ENCODE measurements at regions not wholly inside any gene's neighbourhood (a gene's known extent, or its start where the extent isn't known, plus 50 kb on each side); places are given as distances from the start of the nearest gene placed in this dataset.

- TF ChIP-seq SRF (IDR thresholded peaks at IDR 0.05; ENCODE audit: low read depth) (no peak), POLR2A (IDR thresholded peaks at IDR 0.05; ENCODE audit: borderline replicate concordance, extremely low read depth, insufficient read depth, insufficient read length) (no peak), CBX3 (IDR thresholded peaks at IDR 0.05; ENCODE audit: low read depth) (no peak), ELF1 (IDR thresholded peaks at IDR 0.05; ENCODE audit: borderline replicate concordance, low read depth) (no peak), ZFX (IDR thresholded peaks at IDR 0.05) (no peak)
Observed at GRCh38 chr1:57492586-57493226, 68.8 kb upstream of the DAB1 start (continued).

- no TSS peak for BruUV-seq (replicated peaks)
- ChIA-PET RAD21 (ENCODE audit: low non-redundant PET in 1 of 2, low total read pairs in 2 of 2, uncharacterized antibody in 2 of 2, unreplicated experiment in 2 of 2) (no interaction called here), CTCF (no interaction called here), POLR2A (no interaction called here)
- Histone ChIP-seq H3K27me3 (ENCODE audit: insufficient read depth, low read length) (no peaks in the 10 kb centered on the region), H3K4me1 (ENCODE audit: control insufficient read depth in 1 of 2, insufficient read depth in 2 of 2, low read length in 2 of 2) (no peaks in the 10 kb centered on the region), H3K4me3 (replicated peaks in 1 of 2; ENCODE audit: low read depth in 1 of 2, low read length in 2 of 2) (no peak overlapping the region), H3K9me2 (ENCODE audit: insufficient read depth) (no peaks in the 10 kb centered on the region), H3K9ac (ENCODE audit: low read length) (no peak overlapping the region), H4K20me1 (ENCODE audit: insufficient read depth) (no peaks in the 10 kb centered on the region), H3K27ac (ENCODE audit: low read depth, low read length) (no peak overlapping the region), H3K4me2 (ENCODE audit: low read length) (no peak overlapping the region), H3K9me3 (ENCODE audit: control insufficient read depth in 1 of 2, insufficient read depth in 1 of 2, low read depth in 1 of 2, low read length in 2 of 2) (no peaks in the 10 kb centered on the region), H3K36me3 (ENCODE audit: control insufficient read depth in 1 of 2, insufficient read depth in 2 of 2, low read length in 2 of 2) (no peaks in the 10 kb centered on the region), H2AFZ (ENCODE audit: low read depth, low read length, poor library complexity, severe bottlenecking) (no peak overlapping the region), H3K79me2 (ENCODE audit: insufficient read depth, low read length) (no peaks in the 10 kb centered on the region)
- no peak for TF ChIP-seq EZH2phosphoT487 (IDR thresholded peaks at IDR 0.05; ENCODE audit: borderline replicate concordance)
- TF ChIP-seq ZNF274 (IDR thresholded peaks at IDR 0.05; ENCODE audit: low read depth, low read length) = no peak
- no peak for TF ChIP-seq SRF (IDR thresholded peaks at IDR 0.05; ENCODE audit: low read depth)
- TF ChIP-seq EGR1 (IDR thresholded peaks at IDR 0.05; ENCODE audit: low read depth) = no peak
- TF ChIP-seq CTCF (IDR thresholded peaks at IDR 0.05 in 2 of 3, conservative IDR thresholded peaks at IDR 0.05 in 1 of 3; ENCODE audit: borderline replicate concordance in 1 of 3, insufficient read depth in 1 of 3, low read depth in 2 of 3, low read length in 2 of 3) = no peak
- TF ChIP-seq POLR2AphosphoS5 (IDR thresholded peaks at IDR 0.05; ENCODE audit: low read depth, low read length) = no peak
- no peak for TF ChIP-seq CBX3 (IDR thresholded peaks at IDR 0.05; ENCODE audit: low read depth)
- TF ChIP-seq TCF7L2 (IDR thresholded peaks at IDR 0.05; ENCODE audit: borderline replicate concordance, extremely low read depth, insufficient read depth, insufficient read length) = no peak
- no peak for TF ChIP-seq MAX (IDR thresholded peaks at IDR 0.05)
- TF ChIP-seq RAD21 (IDR thresholded peaks at IDR 0.05; ENCODE audit: low read depth) = no peak
- no peak for TF ChIP-seq SIN3A (IDR thresholded peaks at IDR 0.05; ENCODE audit: low read depth)
- no peak for TF ChIP-seq ZFX (IDR thresholded peaks at IDR 0.05)
- no peak for TF ChIP-seq SP1 (IDR thresholded peaks at IDR 0.05; ENCODE audit: low read depth)
- no peak for TF ChIP-seq EZH2 (IDR thresholded peaks at IDR 0.05)
- TF ChIP-seq JUND (IDR thresholded peaks at IDR 0.05) = no peak
- intact Hi-C loops (cut with micrococcal nuclease) = no loop called here
- ATAC-seq = no peak
- DNase-seq (ENCODE audit: low read depth, low spot score) = no peak
Observed at GRCh38 chr1:57489358-57490036, 65.6 kb upstream of the DAB1 start.
